ENCODE measurements at regions not wholly inside any gene's neighbourhood (a gene's known extent, or its start where the extent isn't known, plus 50 kb on each side); places are given as distances from the start of the nearest gene placed in this dataset.

DNA sequence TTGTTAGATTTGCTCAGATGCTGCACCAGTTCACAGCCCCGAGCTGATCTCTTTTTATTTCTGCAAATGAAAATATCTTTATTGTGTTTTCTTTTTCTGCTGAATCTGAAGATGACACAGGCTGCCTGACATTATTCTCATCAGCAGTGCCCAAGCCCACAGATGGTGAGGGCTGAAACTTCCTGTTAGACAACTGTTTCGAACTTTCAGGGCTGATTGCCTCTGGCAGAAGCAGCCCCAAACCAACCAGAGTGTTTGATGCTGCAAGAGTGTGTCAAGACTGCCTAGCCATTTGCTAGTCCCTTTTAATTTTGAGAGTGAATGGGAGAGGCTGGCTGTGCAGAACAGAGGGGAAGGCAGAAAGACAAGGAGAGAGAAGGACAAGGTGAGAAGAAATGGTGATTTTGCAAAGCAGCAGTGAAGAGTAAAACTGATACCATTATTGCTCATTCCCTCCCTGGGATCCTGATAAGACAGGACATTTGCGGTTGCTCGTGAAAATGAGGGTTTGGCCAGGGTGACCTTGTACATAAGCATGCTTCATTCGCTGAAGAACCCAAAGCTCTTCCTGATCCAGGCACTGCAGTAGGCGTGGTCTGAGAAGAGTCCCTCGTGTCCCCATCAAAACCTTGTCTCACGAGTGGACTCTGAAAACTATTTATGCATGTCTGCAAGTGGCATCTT lies 77.2 kb downstream of the TMEM114 start:
- TF ChIP-seq, protein P1, sequence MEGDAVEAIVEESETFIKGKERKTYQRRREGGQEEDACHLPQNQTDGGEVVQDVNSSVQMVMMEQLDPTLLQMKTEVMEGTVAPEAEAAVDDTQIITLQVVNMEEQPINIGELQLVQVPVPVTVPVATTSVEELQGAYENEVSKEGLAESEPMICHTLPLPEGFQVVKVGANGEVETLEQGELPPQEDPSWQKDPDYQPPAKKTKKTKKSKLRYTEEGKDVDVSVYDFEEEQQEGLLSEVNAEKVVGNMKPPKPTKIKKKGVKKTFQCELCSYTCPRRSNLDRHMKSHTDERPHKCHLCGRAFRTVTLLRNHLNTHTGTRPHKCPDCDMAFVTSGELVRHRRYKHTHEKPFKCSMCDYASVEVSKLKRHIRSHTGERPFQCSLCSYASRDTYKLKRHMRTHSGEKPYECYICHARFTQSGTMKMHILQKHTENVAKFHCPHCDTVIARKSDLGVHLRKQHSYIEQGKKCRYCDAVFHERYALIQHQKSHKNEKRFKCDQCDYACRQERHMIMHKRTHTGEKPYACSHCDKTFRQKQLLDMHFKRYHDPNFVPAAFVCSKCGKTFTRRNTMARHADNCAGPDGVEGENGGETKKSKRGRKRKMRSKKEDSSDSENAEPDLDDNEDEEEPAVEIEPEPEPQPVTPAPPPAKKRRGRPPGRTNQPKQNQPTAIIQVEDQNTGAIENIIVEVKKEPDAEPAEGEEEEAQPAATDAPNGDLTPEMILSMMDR (IDR thresholded peaks at IDR 0.05; ENCODE audit: insufficient read depth, low read length, poor library complexity, severe bottlenecking) = no peak
- TF ChIP-seq EZH2phosphoT487 (conservative IDR thresholded peaks at IDR 0.05; ENCODE audit: low read length) = no peak
